Mesenchymal stem cell (in vitro differentiated cells and primary cell): ENCODE measurements at regions not wholly inside any gene's neighbourhood (a gene's known extent, or its start where the extent isn't known, plus 50 kb on each side); places are given as distances from the start of the nearest gene placed in this dataset.

Source experiments
- DNase-seq: peaks from one replicate; pipeline ENCODE4 v3.0.0-alpha.2; 2013
- H2AFZ ChIP-seq: one replicate; pipeline ENCODE4 v1.6.1; 2013; ENCODE audit warnings: low read depth, mild to moderate bottlenecking, control low read depth, inconsistent platforms, low read length, moderate library complexity
- H2AK5ac ChIP-seq: 2 replicates; pipeline ENCODE4 v1.6.1; 2013; ENCODE audit warnings: low read length, moderate library complexity, mild to moderate bottlenecking, inconsistent platforms; ENCODE audit not compliant: severe bottlenecking
- H2BK120ac ChIP-seq: one replicate; pipeline ENCODE4 v1.6.1; 2013; ENCODE audit warnings: low read depth, mild to moderate bottlenecking, inconsistent platforms, low read length, moderate library complexity
- H2BK12ac ChIP-seq, 2 experiments: one replicate each; pipeline ENCODE4 v1.6.1; 2013; ENCODE audit warnings: inconsistent platforms in 2 of 2, low read length in 2 of 2, mild to moderate bottlenecking in 2 of 2, moderate library complexity in 2 of 2, control low read depth in 1 of 2
- H2BK15ac ChIP-seq: one replicate; pipeline ENCODE4 v1.6.1; 2013; ENCODE audit warnings: mild to moderate bottlenecking, low read depth, inconsistent platforms; ENCODE audit not compliant: poor library complexity, severe bottlenecking
- H2BK5ac ChIP-seq: 2 replicates; pipeline ENCODE4 v1.6.1; 2013; ENCODE audit warnings: low read depth, mild to moderate bottlenecking, low read length, control low read depth, inconsistent platforms; ENCODE audit not compliant: poor library complexity, severe bottlenecking
- H3K14ac ChIP-seq, 2 experiments: one replicate each; pipeline ENCODE4 v1.6.1; 2013; ENCODE audit warnings: inconsistent platforms in 2 of 2, low read length in 2 of 2, control low read depth in 1 of 2, mild to moderate bottlenecking in 1 of 2, moderate library complexity in 1 of 2
- H3K18ac ChIP-seq, 2 experiments: one replicate each; pipeline ENCODE4 v1.6.1; 2013; ENCODE audit warnings: inconsistent platforms in 2 of 2, low read length in 2 of 2, control low read depth in 1 of 2, low read depth in 1 of 2, mild to moderate bottlenecking in 1 of 2
- H3K23ac ChIP-seq, 2 experiments: one replicate each; pipeline ENCODE4 v1.6.1; 2013; ENCODE audit warnings: inconsistent platforms in 2 of 2, low read length in 2 of 2, mild to moderate bottlenecking in 2 of 2, moderate library complexity in 2 of 2, control low read depth in 1 of 2
- H3K27ac ChIP-seq: 2 replicates; pipeline ENCODE4 v1.5.1; 2013; ENCODE audit warnings: mild to moderate bottlenecking, moderate library complexity, low read length, control low read depth, inconsistent platforms; ENCODE audit not compliant: poor library complexity, severe bottlenecking
- H3K27me3 ChIP-seq, 2 experiments: 2 replicates each; pipeline versions ENCODE4 v1.6.1 to v1.7.0; 2013; ENCODE audit warnings: low read length in 2 of 2, mild to moderate bottlenecking in 2 of 2, moderate library complexity in 2 of 2, control low read depth in 1 of 2, inconsistent platforms in 1 of 2; ENCODE audit not compliant: control insufficient read depth in 1 of 2, insufficient read depth in 1 of 2
- H3K36me3 ChIP-seq, 2 experiments: 2 replicates each; pipeline versions ENCODE4 v1.6.1 to v1.7.0; 2013; ENCODE audit warnings: low read length in 2 of 2, control low read depth in 1 of 2, inconsistent platforms in 1 of 2, low read depth in 1 of 2, mild to moderate bottlenecking in 1 of 2; ENCODE audit not compliant: insufficient read depth in 2 of 2, control insufficient read depth in 1 of 2
- H3K4ac ChIP-seq, 2 experiments: one replicate each; pipeline ENCODE4 v1.6.1; 2013; ENCODE audit warnings: inconsistent platforms in 2 of 2, low read length in 2 of 2, mild to moderate bottlenecking in 2 of 2, moderate library complexity in 2 of 2, control low read depth in 1 of 2, low read depth in 1 of 2
- H3K4me1 ChIP-seq: 2 replicates; pipeline ENCODE4 v1.6.1; 2013; ENCODE audit warnings: low read depth, low read length, control low read depth; ENCODE audit not compliant: control insufficient read depth, insufficient read depth
- H3K4me2 ChIP-seq: 2 replicates; pipeline ENCODE4 v1.6.1; 2013; ENCODE audit warnings: low read length, mild to moderate bottlenecking, inconsistent platforms; ENCODE audit not compliant: poor library complexity, severe bottlenecking
- H3K4me3 ChIP-seq, 2 experiments: 2 replicates each; pipeline versions ENCODE4 v1.5.1 to v1.7.0; 2013; ENCODE audit warnings: low read length in 2 of 2, mild to moderate bottlenecking in 2 of 2, control low read depth in 1 of 2, low read depth in 1 of 2; ENCODE audit not compliant: insufficient read depth in 1 of 2
- H3K79me1 ChIP-seq: replicated peaks from 2 replicates; pipeline ENCODE4 v1.6.1; 2013; ENCODE audit warnings: mild to moderate bottlenecking, control low read depth, low read length, inconsistent platforms; ENCODE audit not compliant: poor library complexity, severe bottlenecking
- H3K9ac ChIP-seq: 2 replicates; pipeline ENCODE4 v1.7.0; 2013; ENCODE audit warnings: mild to moderate bottlenecking, low read length, moderate library complexity
- H3K9me3 ChIP-seq: 2 replicates; pipeline ENCODE4 v1.7.0; 2013; ENCODE audit warnings: mild to moderate bottlenecking, low read length; ENCODE audit not compliant: control insufficient read depth
- H4K8ac ChIP-seq: one replicate; pipeline ENCODE4 v1.6.1; 2013; ENCODE audit warnings: inconsistent platforms, mild to moderate bottlenecking, low read length, moderate library complexity
- H4K91ac ChIP-seq: one replicate; pipeline ENCODE4 v1.6.1; 2013; ENCODE audit warnings: mild to moderate bottlenecking, low read length, inconsistent platforms
- WGBS: methylation state at CpG from one replicate; pipeline ENCODE4 v1.1.7; 2013; ENCODE audit warnings: mixed read lengths; 5-methylcytosine and 5-hydroxymethylcytosine counted together

GRCh38 chrX:63922221-63922620 is 137.2 kb upstream of the ARHGEF9 start:
- no peak overlapping the region for H2BK5ac ChIP-seq
- no peak overlapping the region for H4K8ac ChIP-seq
- H2AFZ ChIP-seq: no peak overlapping the region
- H3K4me3 ChIP-seq: no peak overlapping the region
- no peak overlapping the region for H3K4me2 ChIP-seq
- no peak overlapping the region for H3K14ac ChIP-seq
- no peak overlapping the region for H3K23ac ChIP-seq
- no peak overlapping the region for H2AK5ac ChIP-seq
- no peak overlapping the region for H3K18ac ChIP-seq
- no CpG with 5 or more reads among the region's 2 CpGs for WGBS
- no peak overlapping the region for H2BK12ac ChIP-seq
- no peak overlapping the region for H3K9ac ChIP-seq
- no peak overlapping the region for H2BK120ac ChIP-seq
- H2BK15ac ChIP-seq: no peak overlapping the region
- H3K27ac ChIP-seq: peak overlapping the region; percentile 83
- H3K4ac ChIP-seq: no peak overlapping the region
- no peaks in the 10 kb centered on the region for H3K79me1 ChIP-seq
- no peak for DNase-seq
- no peaks in the 10 kb centered on the region for H3K36me3 ChIP-seq
- no peaks in the 10 kb centered on the region for H3K9me3 ChIP-seq
- H3K27me3 ChIP-seq: no peaks in the 10 kb centered on the region
- H3K4me1 ChIP-seq: no peaks in the 10 kb centered on the region
- no peak overlapping the region for H4K91ac ChIP-seq

GRCh38 chrX:63920875-63921274 is 135.9 kb upstream of the ARHGEF9 start:
- Histone ChIP-seq H3K9ac (no peak overlapping the region), H4K8ac (no peak overlapping the region), H3K4me2 (no peak overlapping the region), H2BK15ac (no peak overlapping the region), H2BK5ac (no peak overlapping the region), H4K91ac (no peak overlapping the region), H2AFZ (no peak overlapping the region), H3K36me3 (no peaks in the 10 kb centered on the region), H3K4me3 (no peak overlapping the region), H3K14ac (no peak overlapping the region), H3K4ac (no peak overlapping the region), H3K9me3 (no peaks in the 10 kb centered on the region), H3K4me1 (no peaks in the 10 kb centered on the region), H3K79me1 (no peaks in the 10 kb centered on the region), H3K18ac (no peak overlapping the region), H2BK12ac (no peak overlapping the region), H2AK5ac (no peak overlapping the region), H2BK120ac (no peak overlapping the region), H3K27me3 (no peaks in the 10 kb centered on the region), H3K27ac (no peak overlapping the region), H3K23ac (no peak overlapping the region)
- no peak for DNase-seq
- 43% methylated on average over 2 of the region's 2 CpGs for WGBS

- Histone ChIP-seq H3K27ac (no peak overlapping the region), H2BK12ac (no peak overlapping the region), H3K4me3 (no peak overlapping the region), H2BK5ac (no peak overlapping the region), H3K4ac (no peak overlapping the region), H2BK120ac (no peak overlapping the region), H3K9ac (no peak overlapping the region), H2AK5ac (no peak overlapping the region), H3K23ac (no peak overlapping the region), H4K91ac (no peak overlapping the region), H3K18ac (no peak overlapping the region), H2BK15ac (no peak overlapping the region), H3K4me1 (no peaks in the 10 kb centered on the region), H3K36me3 (no peaks in the 10 kb centered on the region), H3K14ac (no peak overlapping the region), H3K79me1 (no peaks in the 10 kb centered on the region), H2AFZ (no peak overlapping the region), H4K8ac (no peak overlapping the region), H3K4me2 (no peak overlapping the region), H3K9me3 (peaks cover 7% of the 10 kb centered on the region), H3K27me3 (no peaks in the 10 kb centered on the region)
- no peak for DNase-seq
Observed at GRCh38 chrX:63919081-63919480, 134.1 kb upstream of the ARHGEF9 start.

GRCh38 chrX:63918611-63919010 is 133.6 kb upstream of the ARHGEF9 start:
- Histone ChIP-seq H3K36me3 (no peaks in the 10 kb centered on the region), H3K4me2 (no peak overlapping the region), H3K18ac (no peak overlapping the region), H3K23ac (no peak overlapping the region), H3K79me1 (no peaks in the 10 kb centered on the region), H2BK15ac (no peak overlapping the region), H3K27me3 (no peaks in the 10 kb centered on the region), H3K9me3 (peaks cover 12% of the 10 kb centered on the region), H4K8ac (no peak overlapping the region), H2BK5ac (no peak overlapping the region), H3K4me3 (no peak overlapping the region), H2AK5ac (no peak overlapping the region), H2BK120ac (no peak overlapping the region), H3K4ac (no peak overlapping the region), H3K9ac (no peak overlapping the region), H2BK12ac (no peak overlapping the region), H3K4me1 (no peaks in the 10 kb centered on the region), H4K91ac (no peak overlapping the region), H3K27ac (no peak overlapping the region), H2AFZ (no peak overlapping the region), H3K14ac (no peak overlapping the region)
- no peak for DNase-seq
- WGBS: no CpG with 5 or more reads among the region's 1 CpG
